ENCODE measurements at regions not wholly inside any gene's neighbourhood (a gene's known extent, or its start where the extent isn't known, plus 50 kb on each side); places are given as distances from the start of the nearest gene placed in this dataset.

DNA sequence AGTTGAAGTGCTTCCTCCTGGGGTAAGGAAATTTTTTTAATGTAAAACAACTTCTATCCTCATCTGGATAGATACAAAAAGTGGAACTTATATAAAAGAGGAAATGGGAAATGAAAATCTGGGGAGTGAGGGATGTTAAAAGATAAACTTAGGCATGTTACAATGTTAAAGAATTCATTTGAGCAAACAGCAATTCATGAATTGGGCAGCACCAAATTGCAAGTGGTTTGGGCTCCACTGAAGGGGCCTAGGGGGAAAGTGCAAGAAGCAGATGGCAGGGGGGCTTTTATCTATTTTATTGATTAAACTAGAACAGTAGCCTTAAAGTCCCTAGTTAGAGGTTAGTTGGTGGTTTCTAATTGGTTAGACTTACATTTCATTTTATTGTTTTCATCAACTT lies 118.1 kb upstream of the NAP1L1 start:
- Histone ChIP-seq H3K9me3 (ENCODE audit: control insufficient read depth in 3 of 3, low read length in 3 of 3) (peaks cover 3 to 12% (median 4%) of the 10 kb centered on the region in 3 donors), H3K4me1 (ENCODE audit: control insufficient read depth in 3 of 3, insufficient read depth in 3 of 3, low read length in 3 of 3) (no peaks in the 10 kb centered on the region), H3K9ac (ENCODE audit: low read depth in 1 of 3, low read length in 3 of 3) (no peak overlapping the region), H3K27me3 (ENCODE audit: control insufficient read depth in 3 of 3, insufficient read depth in 3 of 3, low read length in 3 of 3) (no peaks in the 10 kb centered on the region), H3K4me3 (ENCODE audit: low read length in 3 of 3) (no peak overlapping the region), H3K36me3 (ENCODE audit: control insufficient read depth in 3 of 3, insufficient read depth in 3 of 3, low read length in 3 of 3) (no peaks in the 10 kb centered on the region), H3K27ac (ENCODE audit: low read depth, low read length) (no peak overlapping the region)

DNA sequence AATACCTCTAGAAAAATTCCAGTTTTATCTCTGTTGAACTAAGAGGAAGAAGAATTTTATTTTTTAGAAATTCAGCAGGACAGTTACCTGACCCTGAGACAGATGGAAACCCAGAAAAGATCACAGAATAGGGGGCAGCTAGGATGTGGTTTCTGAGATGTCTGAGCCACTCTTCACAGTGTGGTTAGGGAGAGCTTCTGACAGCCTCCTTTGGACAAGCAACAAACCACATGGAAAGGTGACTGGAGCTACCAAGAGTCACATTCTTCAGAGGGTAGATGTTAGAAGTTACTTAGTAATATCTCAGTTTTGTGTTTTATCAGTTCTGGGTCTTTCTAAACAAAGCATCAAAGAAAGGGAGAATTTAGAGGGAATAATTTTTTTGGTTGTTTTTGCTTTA lies 117.3 kb upstream of the NAP1L1 start:
- no peak overlapping the region for H3K9ac ChIP-seq (ENCODE audit: low read depth in 1 of 3, low read length in 3 of 3)
- no peak overlapping the region for H3K27ac ChIP-seq (ENCODE audit: low read depth, low read length)
- peaks cover 3 to 12% (median 4%) of the 10 kb centered on the region in 3 donors for H3K9me3 ChIP-seq (ENCODE audit: control insufficient read depth in 3 of 3, low read length in 3 of 3)
- no peaks in the 10 kb centered on the region for H3K4me1 ChIP-seq (ENCODE audit: control insufficient read depth in 3 of 3, insufficient read depth in 3 of 3, low read length in 3 of 3)
- H3K36me3 ChIP-seq (ENCODE audit: control insufficient read depth in 3 of 3, insufficient read depth in 3 of 3, low read length in 3 of 3), result no peaks in the 10 kb centered on the region
- no peaks in the 10 kb centered on the region for H3K27me3 ChIP-seq (ENCODE audit: control insufficient read depth in 3 of 3, insufficient read depth in 3 of 3, low read length in 3 of 3)
- H3K4me3 ChIP-seq (ENCODE audit: low read length in 3 of 3), result no peak overlapping the region

DNA sequence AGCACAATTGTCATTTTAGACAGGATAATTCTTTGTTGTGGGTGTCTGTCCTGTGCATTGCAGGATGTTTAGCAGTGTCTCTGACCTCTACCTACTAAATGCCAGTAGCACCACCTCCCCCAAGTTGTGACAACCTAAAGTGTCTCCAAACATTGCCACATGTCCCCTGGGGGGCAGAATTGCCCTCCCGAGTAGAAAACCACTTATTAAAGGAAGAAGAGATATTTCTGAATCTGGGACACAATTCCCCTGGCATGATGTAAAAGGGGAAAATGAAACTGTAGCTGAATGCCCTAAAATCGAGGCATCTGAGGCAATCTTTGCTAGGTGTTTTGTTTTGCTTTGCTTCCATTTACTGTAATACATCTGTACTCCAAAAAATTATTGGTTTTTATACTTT lies 116.8 kb upstream of the NAP1L1 start:
- no peak overlapping the region for H3K27ac ChIP-seq (ENCODE audit: low read depth, low read length)
- no peak overlapping the region for H3K9ac ChIP-seq (ENCODE audit: low read depth in 1 of 3, low read length in 3 of 3)
- no peaks in the 10 kb centered on the region for H3K4me1 ChIP-seq (ENCODE audit: control insufficient read depth in 3 of 3, insufficient read depth in 3 of 3, low read length in 3 of 3)
- no peak overlapping the region for H3K4me3 ChIP-seq (ENCODE audit: low read length in 3 of 3)
- H3K9me3 ChIP-seq (ENCODE audit: control insufficient read depth in 3 of 3, low read length in 3 of 3), result peaks cover 3 to 12% (median 4%) of the 10 kb centered on the region in 3 donors
- no peaks in the 10 kb centered on the region for H3K27me3 ChIP-seq (ENCODE audit: control insufficient read depth in 3 of 3, insufficient read depth in 3 of 3, low read length in 3 of 3)
- no peaks in the 10 kb centered on the region for H3K36me3 ChIP-seq (ENCODE audit: control insufficient read depth in 3 of 3, insufficient read depth in 3 of 3, low read length in 3 of 3)

DNA sequence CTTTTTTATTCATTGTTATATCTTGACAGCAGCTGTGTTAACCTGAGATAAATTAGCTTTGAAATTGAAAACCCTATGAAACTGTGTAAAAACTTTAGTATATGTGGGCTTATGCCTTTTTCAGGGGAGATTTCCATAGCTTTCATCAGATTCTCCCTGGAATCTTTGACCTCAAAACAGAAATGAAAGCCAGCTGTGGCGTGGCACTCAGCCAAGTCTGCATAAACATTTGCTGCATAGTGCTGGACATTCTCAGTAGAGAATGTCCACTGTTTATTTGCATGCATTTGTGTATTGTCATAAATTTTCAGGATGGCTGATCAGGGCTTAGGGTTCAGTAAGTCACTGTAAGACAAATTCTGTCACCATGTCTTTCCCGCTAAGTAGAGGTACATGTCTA lies 115.3 kb upstream of the NAP1L1 start:
- peaks cover 3 to 12% (median 4%) of the 10 kb centered on the region in 3 donors for H3K9me3 ChIP-seq (ENCODE audit: control insufficient read depth in 3 of 3, low read length in 3 of 3)
- H3K27ac ChIP-seq (ENCODE audit: low read depth, low read length), result no peak overlapping the region
- no peaks in the 10 kb centered on the region for H3K27me3 ChIP-seq (ENCODE audit: control insufficient read depth in 3 of 3, insufficient read depth in 3 of 3, low read length in 3 of 3)
- no peaks in the 10 kb centered on the region for H3K4me1 ChIP-seq (ENCODE audit: control insufficient read depth in 3 of 3, insufficient read depth in 3 of 3, low read length in 3 of 3)
- H3K4me3 ChIP-seq (ENCODE audit: low read length in 3 of 3), result no peak overlapping the region
- H3K9ac ChIP-seq (ENCODE audit: low read depth in 1 of 3, low read length in 3 of 3), result no peak overlapping the region
- H3K36me3 ChIP-seq (ENCODE audit: control insufficient read depth in 3 of 3, insufficient read depth in 3 of 3, low read length in 3 of 3), result no peaks in the 10 kb centered on the region

DNA sequence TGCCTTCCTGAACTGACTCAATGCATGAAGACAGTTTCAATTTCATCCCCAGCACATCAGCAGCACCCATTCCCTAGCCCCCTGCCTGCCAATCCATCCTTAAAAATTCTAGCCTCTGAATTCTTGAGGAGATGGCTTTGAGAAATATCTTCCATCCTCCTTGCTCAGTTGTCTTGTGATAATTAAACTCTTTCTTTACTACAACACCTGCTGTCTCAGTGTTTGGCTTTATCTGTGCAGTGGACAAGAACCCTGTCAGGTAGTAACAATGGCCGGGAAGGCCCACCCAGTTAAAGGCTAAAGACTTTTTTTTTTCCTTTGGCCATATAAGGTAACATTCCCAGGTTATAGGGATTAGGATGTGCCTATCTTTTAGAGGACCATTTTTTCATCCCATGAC lies 114.4 kb upstream of the NAP1L1 start:
- no peaks in the 10 kb centered on the region for H3K27me3 ChIP-seq (ENCODE audit: control insufficient read depth in 3 of 3, insufficient read depth in 3 of 3, low read length in 3 of 3)
- no peaks in the 10 kb centered on the region for H3K4me1 ChIP-seq (ENCODE audit: control insufficient read depth in 3 of 3, insufficient read depth in 3 of 3, low read length in 3 of 3)
- H3K9me3 ChIP-seq (ENCODE audit: control insufficient read depth in 3 of 3, low read length in 3 of 3), result peaks cover 3 to 12% (median 4%) of the 10 kb centered on the region in 3 donors
- no peak overlapping the region for H3K9ac ChIP-seq (ENCODE audit: low read depth in 1 of 3, low read length in 3 of 3)
- H3K36me3 ChIP-seq (ENCODE audit: control insufficient read depth in 3 of 3, insufficient read depth in 3 of 3, low read length in 3 of 3), result no peaks in the 10 kb centered on the region
- H3K4me3 ChIP-seq (ENCODE audit: low read length in 3 of 3), result peak overlapping the region in 1 of 3 donors; percentile 10
- H3K27ac ChIP-seq (ENCODE audit: low read depth, low read length), result no peak overlapping the region

DNA sequence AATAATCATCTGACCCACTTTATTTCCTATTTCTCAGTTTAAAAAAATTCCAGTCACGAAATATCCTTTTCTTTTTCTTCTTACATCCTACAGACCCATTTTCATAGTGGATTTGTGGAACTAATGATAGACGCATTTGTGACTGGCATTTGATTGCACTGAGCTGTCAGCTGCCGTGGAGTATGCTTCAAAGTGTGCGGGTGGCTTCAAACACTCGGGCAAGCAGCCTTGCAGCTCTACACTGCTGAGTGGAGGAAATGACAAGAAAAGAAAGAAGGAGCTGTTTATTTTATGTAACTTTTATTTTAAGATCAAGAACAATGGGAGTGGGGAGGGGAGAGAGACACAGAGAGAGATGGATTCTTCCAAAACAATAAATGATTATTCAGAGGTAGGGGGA lies 112.8 kb upstream of the NAP1L1 start:
- H3K4me3 ChIP-seq (ENCODE audit: low read length in 3 of 3), result no peak overlapping the region
- no peaks in the 10 kb centered on the region for H3K36me3 ChIP-seq (ENCODE audit: control insufficient read depth in 3 of 3, insufficient read depth in 3 of 3, low read length in 3 of 3)
- H3K9ac ChIP-seq (ENCODE audit: low read depth in 1 of 3, low read length in 3 of 3), result no peak overlapping the region
- H3K27me3 ChIP-seq (ENCODE audit: control insufficient read depth in 3 of 3, insufficient read depth in 3 of 3, low read length in 3 of 3), result no peaks in the 10 kb centered on the region
- H3K4me1 ChIP-seq (ENCODE audit: control insufficient read depth in 3 of 3, insufficient read depth in 3 of 3, low read length in 3 of 3), result no peaks in the 10 kb centered on the region
- H3K9me3 ChIP-seq (ENCODE audit: control insufficient read depth in 3 of 3, low read length in 3 of 3), result peaks cover 3 to 12% (median 4%) of the 10 kb centered on the region in 3 donors
- H3K27ac ChIP-seq (ENCODE audit: low read depth, low read length), result no peak overlapping the region

DNA sequence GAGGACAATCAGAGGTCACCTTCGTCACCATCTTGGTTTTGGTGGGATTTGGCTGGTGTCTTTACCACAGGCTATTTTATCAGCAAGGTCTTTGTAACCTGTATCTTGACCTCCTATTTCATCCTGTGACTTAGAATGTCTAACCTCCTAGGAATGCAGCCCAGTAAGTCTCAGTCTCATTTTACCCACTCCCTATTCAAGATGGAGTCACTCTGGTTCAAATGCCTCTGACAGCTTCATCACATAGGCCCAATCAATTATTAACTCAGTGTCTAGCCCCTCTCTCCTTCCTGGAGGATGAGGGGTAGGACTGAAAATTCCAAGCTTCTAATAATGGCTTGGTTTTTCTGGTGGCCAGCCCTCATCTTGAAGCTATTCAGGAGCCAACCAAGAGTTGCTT lies 111.4 kb upstream of the NAP1L1 start:
- Histone ChIP-seq H3K4me1 (ENCODE audit: control insufficient read depth in 3 of 3, insufficient read depth in 3 of 3, low read length in 3 of 3) (no peaks in the 10 kb centered on the region), H3K27ac (ENCODE audit: low read depth, low read length) (no peak overlapping the region), H3K27me3 (ENCODE audit: control insufficient read depth in 3 of 3, insufficient read depth in 3 of 3, low read length in 3 of 3) (no peaks in the 10 kb centered on the region), H3K9ac (ENCODE audit: low read depth in 1 of 3, low read length in 3 of 3) (no peak overlapping the region), H3K9me3 (ENCODE audit: control insufficient read depth in 3 of 3, low read length in 3 of 3) (peaks cover 3 to 12% (median 4%) of the 10 kb centered on the region in 3 donors), H3K4me3 (ENCODE audit: low read length in 3 of 3) (no peak overlapping the region), H3K36me3 (ENCODE audit: control insufficient read depth in 3 of 3, insufficient read depth in 3 of 3, low read length in 3 of 3) (no peaks in the 10 kb centered on the region)

DNA sequence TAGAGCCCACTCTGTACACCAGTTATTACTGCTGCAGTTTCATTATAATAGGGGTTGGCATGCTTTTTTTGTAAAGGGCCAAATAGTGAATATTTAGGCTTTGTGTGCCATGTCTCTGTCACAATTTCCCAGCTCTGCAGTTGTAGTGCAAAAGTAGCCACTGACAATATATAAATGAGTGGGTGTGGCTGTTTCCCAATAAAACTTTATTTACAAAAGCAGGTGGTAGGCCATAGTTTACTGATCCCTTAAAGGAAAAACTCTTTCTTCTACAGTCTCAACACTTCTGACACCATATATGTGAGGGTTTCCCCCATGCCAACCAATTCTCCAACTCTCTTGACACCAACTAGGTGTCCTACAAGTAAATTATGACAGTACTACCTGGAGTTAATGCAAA lies 110.2 kb upstream of the NAP1L1 start:
- H3K4me3 ChIP-seq (ENCODE audit: low read length in 3 of 3), result no peak overlapping the region
- H3K9me3 ChIP-seq (ENCODE audit: control insufficient read depth in 3 of 3, low read length in 3 of 3), result peaks cover 0 to 10% (median 3%) of the 10 kb centered on the region in 3 donors
- no peaks in the 10 kb centered on the region for H3K27me3 ChIP-seq (ENCODE audit: control insufficient read depth in 3 of 3, insufficient read depth in 3 of 3, low read length in 3 of 3)
- H3K27ac ChIP-seq (ENCODE audit: low read depth, low read length), result no peak overlapping the region
- H3K9ac ChIP-seq (ENCODE audit: low read depth in 1 of 3, low read length in 3 of 3), result no peak overlapping the region
- H3K4me1 ChIP-seq (ENCODE audit: control insufficient read depth in 3 of 3, insufficient read depth in 3 of 3, low read length in 3 of 3), result no peaks in the 10 kb centered on the region
- no peaks in the 10 kb centered on the region for H3K36me3 ChIP-seq (ENCODE audit: control insufficient read depth in 3 of 3, insufficient read depth in 3 of 3, low read length in 3 of 3)

DNA sequence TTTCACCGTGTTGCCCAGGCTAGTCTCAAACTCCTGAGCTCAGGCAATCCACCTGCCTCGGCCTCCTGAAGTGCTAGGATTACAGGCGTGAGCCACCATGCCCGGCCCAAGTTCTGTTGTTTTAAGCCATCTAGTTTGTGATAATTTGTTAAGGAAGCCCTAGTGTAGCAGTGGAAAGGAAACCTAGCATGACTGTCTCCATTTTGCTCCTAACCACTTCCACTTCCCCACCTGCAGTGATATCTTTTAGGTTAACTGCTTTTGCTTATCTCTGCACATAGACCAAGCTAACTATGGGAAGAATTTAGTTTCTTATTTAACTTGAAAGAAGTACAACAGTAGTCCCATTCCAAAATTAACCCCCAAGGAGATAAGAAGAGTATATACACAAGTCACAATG lies 109.5 kb upstream of the NAP1L1 start:
- Histone ChIP-seq H3K4me1 (ENCODE audit: control insufficient read depth in 3 of 3, insufficient read depth in 3 of 3, low read length in 3 of 3) (no peaks in the 10 kb centered on the region), H3K27me3 (ENCODE audit: control insufficient read depth in 3 of 3, insufficient read depth in 3 of 3, low read length in 3 of 3) (no peaks in the 10 kb centered on the region), H3K4me3 (ENCODE audit: low read length in 3 of 3) (no peak overlapping the region), H3K9ac (ENCODE audit: low read depth in 1 of 3, low read length in 3 of 3) (no peak overlapping the region), H3K27ac (ENCODE audit: low read depth, low read length) (no peak overlapping the region), H3K36me3 (ENCODE audit: control insufficient read depth in 3 of 3, insufficient read depth in 3 of 3, low read length in 3 of 3) (no peaks in the 10 kb centered on the region), H3K9me3 (ENCODE audit: control insufficient read depth in 3 of 3, low read length in 3 of 3) (peaks cover 0 to 6% (median 3%) of the 10 kb centered on the region in 3 donors)

DNA sequence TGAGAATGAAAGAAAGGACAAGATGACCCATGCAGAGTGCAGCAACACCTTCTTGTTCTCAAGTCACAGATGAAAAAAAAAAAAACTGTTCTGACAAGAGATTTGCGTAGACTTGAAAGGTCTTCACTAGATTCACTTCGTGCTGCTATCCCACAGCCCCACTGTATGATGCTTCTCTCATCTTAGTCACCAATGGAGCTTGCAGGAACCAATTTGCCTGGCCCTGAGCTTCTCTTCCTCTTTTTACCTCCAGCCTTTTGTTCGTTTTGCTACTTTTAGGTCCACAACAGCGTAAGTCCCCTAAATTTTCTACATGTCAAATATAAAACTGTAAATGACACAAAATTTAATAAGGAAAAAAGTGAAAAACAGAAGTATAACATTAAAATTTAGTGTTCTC lies 107.9 kb upstream of the NAP1L1 start:
- Histone ChIP-seq H3K4me1 (ENCODE audit: control insufficient read depth in 3 of 3, insufficient read depth in 3 of 3, low read length in 3 of 3) (no peaks in the 10 kb centered on the region), H3K36me3 (ENCODE audit: control insufficient read depth in 3 of 3, insufficient read depth in 3 of 3, low read length in 3 of 3) (no peaks in the 10 kb centered on the region), H3K4me3 (ENCODE audit: low read length in 3 of 3) (no peak overlapping the region), H3K27me3 (ENCODE audit: control insufficient read depth in 3 of 3, insufficient read depth in 3 of 3, low read length in 3 of 3) (no peaks in the 10 kb centered on the region), H3K9ac (ENCODE audit: low read depth in 1 of 3, low read length in 3 of 3) (no peak overlapping the region), H3K9me3 (ENCODE audit: control insufficient read depth in 3 of 3, low read length in 3 of 3) (no peaks in the 10 kb centered on the region), H3K27ac (ENCODE audit: low read depth, low read length) (no peak overlapping the region)

DNA sequence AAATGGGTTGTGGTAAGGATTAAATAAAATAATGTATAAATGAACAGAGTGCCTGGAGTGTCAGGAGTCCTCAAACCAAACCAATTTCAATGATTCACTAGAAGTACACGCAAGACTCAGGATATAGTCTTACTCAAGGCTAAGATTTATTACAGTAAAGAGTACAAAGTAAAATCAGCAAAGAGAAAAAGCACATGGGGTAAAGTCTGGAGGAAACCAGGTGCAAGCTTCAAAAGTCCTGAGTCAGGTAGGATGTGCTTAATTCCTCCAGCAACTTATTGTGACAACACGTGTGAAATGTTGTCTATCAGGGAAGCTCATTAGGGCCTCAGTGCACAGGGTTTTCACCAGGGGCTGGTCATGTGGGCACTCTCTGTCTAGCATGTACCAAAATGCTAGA lies 105.8 kb upstream of the NAP1L1 start:
- no peaks in the 10 kb centered on the region for H3K36me3 ChIP-seq (ENCODE audit: control insufficient read depth in 3 of 3, insufficient read depth in 3 of 3, low read length in 3 of 3)
- H3K9me3 ChIP-seq (ENCODE audit: control insufficient read depth in 3 of 3, low read length in 3 of 3), result no peaks in the 10 kb centered on the region

More for the DNA sequence above, 105.8 kb upstream of the NAP1L1 start:
- no peaks in the 10 kb centered on the region for H3K27me3 ChIP-seq (ENCODE audit: control insufficient read depth in 3 of 3, insufficient read depth in 3 of 3, low read length in 3 of 3)
- H3K4me3 ChIP-seq (ENCODE audit: low read length in 3 of 3), result no peak overlapping the region
- H3K27ac ChIP-seq (ENCODE audit: low read depth, low read length), result no peak overlapping the region
- H3K9ac ChIP-seq (ENCODE audit: low read depth in 1 of 3, low read length in 3 of 3), result no peak overlapping the region
- no peaks in the 10 kb centered on the region for H3K4me1 ChIP-seq (ENCODE audit: control insufficient read depth in 3 of 3, insufficient read depth in 3 of 3, low read length in 3 of 3)
